GM21447 (cell line): ENCODE measurements at regions not wholly inside any gene's neighbourhood (a gene's known extent, or its start where the extent isn't known, plus 50 kb on each side); places are given as distances from the start of the nearest gene placed in this dataset.

ENCODE experiments used
- ATAC-seq: cut with Tn5 transposase; IDR thresholded peaks from one replicate; pipeline ENCODE4 v1.9.1; 2021; ENCODE audit not compliant: unreplicated experiment

- no peak for ATAC-seq
These were observed 382.6 kb downstream of the IPMK start for GRCh38 chr10:57884965-57885617.

GRCh38 chr10:57884407-57884806 lies 383.3 kb downstream of the IPMK start:
- no peak for ATAC-seq

GRCh38 chr10:57880446-57881227 lies 387.1 kb downstream of the IPMK start:
- no peak for ATAC-seq

- no peak for ATAC-seq
These were observed 392.9 kb downstream of the IPMK start for GRCh38 chr10:57874810-57875209.

GRCh38 chr10:57867241-57867640 lies 400.5 kb downstream of the IPMK start:
- no peak for ATAC-seq

GRCh38 chr10:57864765-57865680 lies 402.7 kb downstream of the IPMK start:
- ATAC-seq: no peak

GRCh38 chr10:57849691-57850357 lies 417.9 kb downstream of the IPMK start:
- ATAC-seq: no peak

GRCh38 chr10:57846307-57847065 lies 421.2 kb downstream of the IPMK start:
- no peak for ATAC-seq

- no peak for ATAC-seq
These were observed 423.2 kb downstream of the IPMK start for GRCh38 chr10:57844387-57844998.

GRCh38 chr10:57830877-57831560 lies 436.7 kb downstream of the IPMK start:
- ATAC-seq: no peak

GRCh38 chr10:57825015-57825414 lies 442.7 kb downstream of the IPMK start:
- no peak for ATAC-seq

- no peak for ATAC-seq
These were observed 444.3 kb downstream of the IPMK start for GRCh38 chr10:57823398-57823797.

- no peak for ATAC-seq
These were observed 444.7 kb downstream of the IPMK start for GRCh38 chr10:57822965-57823364.

- no peak for ATAC-seq
These were observed 449.2 kb downstream of the IPMK start for GRCh38 chr10:57818522-57818921.

GRCh38 chr10:57817741-57818140 lies 450.0 kb downstream of the IPMK start:
- ATAC-seq: no peak

GRCh38 chr10:57815949-57816348 lies 451.7 kb downstream of the IPMK start:
- ATAC-seq: no peak

- no peak for ATAC-seq
These were observed 457.7 kb downstream of the IPMK start for GRCh38 chr10:57809961-57810360.

GRCh38 chr10:57807906-57808305 lies 459.8 kb downstream of the IPMK start:
- ATAC-seq: no peak

- ATAC-seq: no peak
These were observed 461.0 kb downstream of the IPMK start for GRCh38 chr10:57806675-57807074.
